ENCODE measurements at regions not wholly inside any gene's neighbourhood (a gene's known extent, or its start where the extent isn't known, plus 50 kb on each side); places are given as distances from the start of the nearest gene placed in this dataset.

DNA sequence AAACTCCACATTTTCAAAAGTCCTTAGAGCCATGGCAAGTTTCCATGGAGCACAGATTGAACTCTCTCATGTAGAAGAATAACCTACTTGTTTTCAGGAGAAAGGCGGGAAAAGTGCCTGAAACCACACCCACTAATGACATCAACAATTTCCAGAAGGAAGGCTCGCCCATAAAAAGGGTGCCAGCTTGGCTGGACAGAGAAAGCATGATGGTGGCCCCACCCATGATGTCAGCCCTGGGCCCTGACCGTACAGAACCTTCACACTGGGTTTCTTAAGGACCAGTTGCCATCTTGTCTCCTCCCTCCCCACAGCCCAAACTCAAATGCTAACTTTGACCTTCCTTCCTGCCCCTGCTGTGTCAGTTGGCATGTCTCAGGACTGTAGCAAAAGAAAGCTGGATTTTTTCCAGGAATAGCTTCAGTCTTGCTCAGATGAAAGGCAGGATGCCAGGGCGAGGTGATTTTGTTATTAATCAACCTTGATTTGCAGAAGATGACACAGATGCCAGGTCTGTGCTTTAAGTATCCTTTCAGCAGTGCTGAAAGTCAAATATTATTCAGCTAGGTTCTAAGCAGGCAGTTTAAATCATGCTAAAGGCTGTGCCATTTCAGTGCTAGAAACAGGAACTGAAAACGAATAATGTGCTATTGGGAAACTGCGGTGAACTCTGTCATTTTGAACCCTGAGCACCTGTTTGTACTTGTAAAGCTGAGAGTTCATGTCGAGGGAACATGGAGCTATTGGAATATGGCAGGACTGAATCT is 89.5 kb upstream of the RFC3 start:
- H3K9me3 ChIP-seq = no peaks in the 10 kb centered on the region
- intact Hi-C loops (cut with DNase I) = no loop called here
- peak overlapping the region; percentile 6 to 43 (median 18) for H3K27ac ChIP-seq

DNA sequence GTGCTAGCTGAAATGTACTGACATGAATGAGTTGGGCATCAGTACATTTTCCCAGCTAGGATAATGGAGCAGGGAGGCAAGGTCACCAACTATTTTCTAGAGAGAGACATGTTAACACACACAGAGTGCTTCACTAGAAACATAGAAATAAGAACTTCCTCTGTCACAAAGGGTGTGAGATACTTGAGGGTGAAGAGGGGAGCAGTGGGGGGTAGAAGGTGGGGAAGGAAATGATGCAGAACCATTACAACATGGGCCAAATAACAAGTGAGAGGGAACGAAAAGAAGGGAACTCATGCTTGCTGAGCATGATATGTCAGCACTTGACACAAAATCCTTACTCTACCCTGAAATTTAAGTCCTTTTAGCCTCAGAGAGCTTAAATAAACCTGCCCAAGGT is 87.8 kb upstream of the RFC3 start:
- intact Hi-C loops (cut with DNase I) = no loop called here
- DNase-seq = peak in 1 of 4 donors; percentile 33
- 84 to 85% methylated on average over 1 of the region's 1 CpG for WGBS, 2 donors

More for the DNA sequence above, 89.5 kb upstream of the RFC3 start:
- Histone ChIP-seq H3K36me3 (replicated peaks in 1 of 2; ENCODE audit: insufficient read depth in 1 of 2, low read depth in 2 of 2) (no peaks in the 10 kb centered on the region), H3K4me3 (no peak overlapping the region), H3K27me3 (no peaks in the 10 kb centered on the region), H3K4me1 (peaks cover 18% of the 10 kb centered on the region)
- peak; percentile 23 to 47 (median 34) for DNase-seq
- peak; percentile 49 for ATAC-seq
- WGBS, 2 donors = 58 to 70% methylated on average over 7 of the region's 7 CpGs
- TF ChIP-seq POLR2A (IDR thresholded peaks at IDR 0.05) = no peak
- TF ChIP-seq, protein P1, sequence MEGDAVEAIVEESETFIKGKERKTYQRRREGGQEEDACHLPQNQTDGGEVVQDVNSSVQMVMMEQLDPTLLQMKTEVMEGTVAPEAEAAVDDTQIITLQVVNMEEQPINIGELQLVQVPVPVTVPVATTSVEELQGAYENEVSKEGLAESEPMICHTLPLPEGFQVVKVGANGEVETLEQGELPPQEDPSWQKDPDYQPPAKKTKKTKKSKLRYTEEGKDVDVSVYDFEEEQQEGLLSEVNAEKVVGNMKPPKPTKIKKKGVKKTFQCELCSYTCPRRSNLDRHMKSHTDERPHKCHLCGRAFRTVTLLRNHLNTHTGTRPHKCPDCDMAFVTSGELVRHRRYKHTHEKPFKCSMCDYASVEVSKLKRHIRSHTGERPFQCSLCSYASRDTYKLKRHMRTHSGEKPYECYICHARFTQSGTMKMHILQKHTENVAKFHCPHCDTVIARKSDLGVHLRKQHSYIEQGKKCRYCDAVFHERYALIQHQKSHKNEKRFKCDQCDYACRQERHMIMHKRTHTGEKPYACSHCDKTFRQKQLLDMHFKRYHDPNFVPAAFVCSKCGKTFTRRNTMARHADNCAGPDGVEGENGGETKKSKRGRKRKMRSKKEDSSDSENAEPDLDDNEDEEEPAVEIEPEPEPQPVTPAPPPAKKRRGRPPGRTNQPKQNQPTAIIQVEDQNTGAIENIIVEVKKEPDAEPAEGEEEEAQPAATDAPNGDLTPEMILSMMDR (IDR thresholded peaks at IDR 0.05) = no peak

DNA sequence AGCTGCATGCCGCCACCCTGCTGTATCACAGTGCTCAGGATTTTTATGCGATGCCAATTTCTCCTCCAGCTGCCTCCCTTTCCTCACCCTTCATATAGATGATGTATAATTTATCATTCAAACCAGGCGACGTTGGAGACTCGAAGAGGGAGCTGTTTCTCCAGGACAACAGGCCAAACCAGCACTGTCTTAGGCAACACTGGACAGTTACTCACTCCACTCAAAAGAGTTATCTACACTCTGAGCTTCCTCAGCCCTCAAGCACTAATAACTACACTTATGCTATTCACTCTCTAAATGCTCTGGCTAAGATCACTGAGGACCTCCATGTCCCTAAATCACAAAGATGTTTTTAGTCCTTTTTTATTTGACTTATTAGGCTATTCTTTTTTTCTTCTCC is 87.3 kb upstream of the RFC3 start:
- intact Hi-C loops (cut with DNase I) = no loop called here
- DNase-seq (no peak), ATAC-seq (no peak)
- Histone ChIP-seq H3K36me3 (replicated peaks in 1 of 2; ENCODE audit: insufficient read depth in 1 of 2, low read depth in 2 of 2) (no peaks in the 10 kb centered on the region), H3K4me3 (no peak overlapping the region), H3K9me3 (no peaks in the 10 kb centered on the region), H3K4me1 (peaks cover 12% of the 10 kb centered on the region), H3K27me3 (no peaks in the 10 kb centered on the region), H3K27ac (peak overlapping the region in 1 of 4 donors; percentile 44)
- 94 to 95% methylated on average over 5 of the region's 5 CpGs for WGBS, 2 donors
- no peak for TF ChIP-seq POLR2A (IDR thresholded peaks at IDR 0.05)
- TF ChIP-seq, protein P1 (IDR thresholded peaks at IDR 0.05) = no peak

More for the DNA sequence above, 87.8 kb upstream of the RFC3 start:
- no peaks in the 10 kb centered on the region for H3K36me3 ChIP-seq (replicated peaks in 1 of 2; ENCODE audit: insufficient read depth in 1 of 2, low read depth in 2 of 2)
- H3K4me1 ChIP-seq = peaks cover 12% of the 10 kb centered on the region
- H3K27ac ChIP-seq = peak overlapping the region in 1 of 4 donors; percentile 44
- H3K9me3 ChIP-seq = no peaks in the 10 kb centered on the region
- no peak overlapping the region for H3K4me3 ChIP-seq
- TF ChIP-seq, protein P1 (IDR thresholded peaks at IDR 0.05) = no peak
- no peaks in the 10 kb centered on the region for H3K27me3 ChIP-seq
- no peak for ATAC-seq

DNA sequence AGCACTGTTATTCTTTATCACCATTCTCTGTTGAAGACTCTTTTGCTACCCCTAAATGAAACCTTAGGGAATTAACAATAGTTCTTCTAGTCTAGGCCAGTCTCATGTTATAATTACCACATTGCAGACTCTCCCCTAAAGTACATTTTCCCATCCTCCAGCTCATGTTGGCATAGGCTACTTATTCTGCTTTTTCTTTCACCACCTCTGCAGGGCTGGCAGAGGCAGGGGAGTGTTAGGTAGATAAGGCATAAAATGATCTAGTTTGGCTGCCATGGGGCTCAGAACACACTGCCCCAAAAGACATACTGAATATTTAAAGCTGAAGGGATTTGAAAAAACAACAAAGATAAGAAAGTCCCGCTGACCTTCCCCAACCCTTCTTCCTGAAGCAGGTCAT is 82.7 kb upstream of the RFC3 start:
- H3K9me3 ChIP-seq = no peaks in the 10 kb centered on the region
- intact Hi-C loops (cut with DNase I) = no loop called here
- H3K4me3 ChIP-seq = no peak overlapping the region
- no peaks in the 10 kb centered on the region for H3K4me1 ChIP-seq
- TF ChIP-seq POLR2A (IDR thresholded peaks at IDR 0.05) = no peak
- TF ChIP-seq, protein P1 (IDR thresholded peaks at IDR 0.05) = no peak
- no peak overlapping the region for H3K27ac ChIP-seq
- H3K27me3 ChIP-seq = no peaks in the 10 kb centered on the region
- WGBS, 2 donors = 68 to 77% methylated on average over 1 of the region's 1 CpG
- no peak for DNase-seq
- no peaks in the 10 kb centered on the region for H3K36me3 ChIP-seq (replicated peaks in 1 of 2; ENCODE audit: insufficient read depth in 1 of 2, low read depth in 2 of 2)
- no peak for ATAC-seq

DNA sequence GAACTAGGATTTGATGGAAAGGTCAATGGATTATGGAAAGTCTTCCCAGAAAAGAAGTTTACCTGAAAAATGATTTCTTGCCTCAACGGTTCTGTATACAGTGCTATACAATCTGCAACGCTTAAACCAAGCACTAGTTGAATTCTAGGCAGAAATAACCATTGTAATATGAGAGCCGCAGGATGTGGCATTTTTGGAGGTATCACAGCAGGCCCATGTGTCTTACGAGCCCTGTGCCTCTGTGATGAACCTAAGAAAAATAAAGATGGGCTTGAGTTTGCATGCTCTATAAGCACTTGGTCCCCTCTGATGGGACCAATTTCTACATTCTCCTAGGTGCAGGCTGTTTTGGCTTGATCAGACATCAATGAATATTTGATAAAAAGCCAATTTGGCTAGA is 78.7 kb upstream of the RFC3 start:
- Histone ChIP-seq H3K9me3 (no peaks in the 10 kb centered on the region), H3K4me3 (no peak overlapping the region), H3K27me3 (no peaks in the 10 kb centered on the region), H3K36me3 (replicated peaks in 1 of 2; ENCODE audit: insufficient read depth in 1 of 2, low read depth in 2 of 2) (no peaks in the 10 kb centered on the region), H3K27ac (no peak overlapping the region), H3K4me1 (peaks cover 5% of the 10 kb centered on the region)
- ATAC-seq = no peak
- intact Hi-C loops (cut with DNase I) = no loop called here
- TF ChIP-seq, protein P1 (IDR thresholded peaks at IDR 0.05) = no peak
- TF ChIP-seq POLR2A (IDR thresholded peaks at IDR 0.05) = no peak
- 76 to 83% methylated on average over 4 of the region's 4 CpGs for WGBS, 2 donors
- no peak for DNase-seq
